ENCODE measurements at regions not wholly inside any gene's neighbourhood (a gene's known extent, or its start where the extent isn't known, plus 50 kb on each side); places are given as distances from the start of the nearest gene placed in this dataset.
A peak's percentile ranks its signal among the peaks of the same experiment; 100 is the strongest.

DNA sequence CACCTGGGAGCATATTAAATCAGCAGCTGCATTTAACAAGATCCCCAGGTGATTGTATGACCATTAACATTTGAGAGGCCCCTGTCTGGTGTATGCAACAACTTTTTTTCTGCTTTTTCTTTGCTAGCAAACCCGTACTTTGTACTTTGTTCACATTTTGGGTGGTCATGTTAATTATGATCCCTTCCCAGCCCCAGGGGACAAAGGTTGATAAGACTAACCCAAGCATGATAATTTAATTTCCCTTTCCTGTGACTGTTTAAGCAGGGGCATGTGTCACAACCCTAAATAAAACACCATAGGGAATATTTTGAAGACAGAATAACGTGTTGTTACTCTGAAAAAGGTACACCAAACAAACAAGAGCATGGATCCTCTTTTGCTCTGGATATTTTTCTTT lies 332.0 kb downstream of the PCDH18 start:
- DNase-seq (ENCODE audit: low read depth): no peak

- DNase-seq (ENCODE audit: low read depth): no peak
These were observed 333.5 kb downstream of the PCDH18 start for GRCh38 chr4:137198791-137199190.

DNA sequence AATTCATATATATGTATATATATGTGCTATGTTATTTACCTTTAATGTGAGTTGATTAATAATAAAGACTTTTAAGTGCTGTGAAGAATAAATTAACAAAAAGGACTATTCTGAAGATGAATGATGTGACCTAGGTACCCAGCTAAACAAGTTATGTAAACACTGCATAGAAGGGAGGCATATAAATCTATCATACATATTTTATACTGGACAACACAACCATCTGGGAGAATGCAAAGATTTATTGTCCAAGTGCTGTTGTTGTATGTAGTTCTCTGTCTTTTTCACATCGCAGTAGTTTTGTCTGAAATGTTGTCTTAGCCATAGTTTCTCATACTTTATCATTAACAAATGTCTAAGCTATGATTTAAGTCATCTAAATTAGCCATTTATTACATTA lies 337.6 kb downstream of the PCDH18 start:
- no peak for DNase-seq (ENCODE audit: low read depth)

- DNase-seq (ENCODE audit: low read depth): no peak
These were observed 338.7 kb downstream of the PCDH18 start for GRCh38 chr4:137193564-137193963.

DNA sequence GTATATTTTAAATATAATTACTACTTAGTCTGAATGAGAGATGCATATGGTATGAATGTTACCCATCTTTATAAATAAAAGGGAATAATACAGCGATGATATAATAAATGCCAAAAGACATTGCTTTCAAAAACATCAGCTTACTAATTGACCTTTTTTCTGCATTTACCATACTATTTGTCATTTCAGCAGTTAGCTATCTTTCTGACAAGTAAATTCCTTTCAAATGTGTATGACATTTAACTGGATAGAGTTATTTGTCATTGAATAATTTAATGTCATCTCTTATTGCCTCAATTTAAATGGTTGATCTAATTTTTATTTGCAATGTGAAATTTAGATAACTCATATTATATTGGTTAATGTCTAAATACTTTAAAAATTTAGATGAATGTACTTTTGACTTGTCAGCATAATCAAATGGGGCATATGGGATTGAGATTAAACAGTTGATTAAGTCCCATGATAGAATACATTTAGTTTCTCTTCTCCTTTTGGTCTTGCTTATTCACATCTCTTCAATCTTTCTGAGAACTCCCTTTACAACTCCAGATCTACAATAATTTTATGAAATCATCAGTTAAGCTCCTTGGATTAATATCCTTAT lies 350.9 kb downstream of the PCDH18 start:
- DNase-seq (ENCODE audit: low read depth): no peak

DNA sequence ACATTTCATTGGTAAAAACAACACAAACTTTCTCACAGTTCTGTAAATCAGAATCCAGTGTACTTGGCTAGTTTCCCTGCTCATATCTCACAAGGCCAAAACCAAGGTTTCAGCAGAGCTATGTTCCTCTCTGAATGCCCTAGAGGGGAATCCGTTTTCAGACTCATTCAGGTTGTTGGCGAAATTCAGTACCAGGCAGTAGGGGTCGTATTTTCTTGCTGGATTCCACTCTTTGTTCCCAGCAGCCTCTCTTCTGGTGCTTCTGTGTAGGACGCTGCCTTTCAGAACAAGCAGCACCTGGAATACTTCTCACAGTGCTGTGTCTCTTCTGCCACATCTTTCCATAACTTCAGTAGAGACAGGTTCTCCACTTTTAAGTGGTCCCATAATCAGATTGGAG lies 351.9 kb downstream of the PCDH18 start:
- no peak for DNase-seq (ENCODE audit: low read depth)

DNA sequence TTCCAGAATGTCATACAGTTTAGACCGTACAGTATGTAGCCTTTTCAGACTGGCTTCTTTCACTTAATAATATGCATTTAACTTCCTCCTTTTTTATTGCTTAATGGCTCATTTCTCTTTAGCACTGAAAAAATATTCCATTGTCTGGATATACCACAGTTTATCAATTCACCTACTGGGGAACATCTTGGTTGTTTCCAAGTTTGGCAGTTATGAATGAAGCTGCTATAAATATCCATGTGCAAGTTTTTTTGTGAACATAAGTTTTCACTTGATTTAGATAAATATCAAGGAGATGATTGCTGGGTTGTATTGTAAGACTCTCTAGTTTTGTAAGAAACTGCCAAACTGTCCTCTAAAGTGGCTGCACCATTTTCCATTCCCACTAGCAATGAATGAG lies 375.5 kb downstream of the PCDH18 start:
- DNase-seq (ENCODE audit: low read depth): no peak

- DNase-seq (ENCODE audit: low read depth): no peak
These were observed 376.2 kb downstream of the PCDH18 start for GRCh38 chr4:137156054-137156453.

GRCh38 chr4:137131201-137131600 lies 401.1 kb downstream of the PCDH18 start:
- no peak for DNase-seq (ENCODE audit: low read depth)

- no peak for DNase-seq (ENCODE audit: low read depth)
These were observed 402.4 kb downstream of the PCDH18 start for GRCh38 chr4:137129845-137130244.

GRCh38 chr4:137129441-137129840 lies 402.9 kb downstream of the PCDH18 start:
- no peak for DNase-seq (ENCODE audit: low read depth)

GRCh38 chr4:137125011-137125410 lies 407.3 kb downstream of the PCDH18 start:
- peak; percentile 29 for DNase-seq (ENCODE audit: low read depth)

DNA sequence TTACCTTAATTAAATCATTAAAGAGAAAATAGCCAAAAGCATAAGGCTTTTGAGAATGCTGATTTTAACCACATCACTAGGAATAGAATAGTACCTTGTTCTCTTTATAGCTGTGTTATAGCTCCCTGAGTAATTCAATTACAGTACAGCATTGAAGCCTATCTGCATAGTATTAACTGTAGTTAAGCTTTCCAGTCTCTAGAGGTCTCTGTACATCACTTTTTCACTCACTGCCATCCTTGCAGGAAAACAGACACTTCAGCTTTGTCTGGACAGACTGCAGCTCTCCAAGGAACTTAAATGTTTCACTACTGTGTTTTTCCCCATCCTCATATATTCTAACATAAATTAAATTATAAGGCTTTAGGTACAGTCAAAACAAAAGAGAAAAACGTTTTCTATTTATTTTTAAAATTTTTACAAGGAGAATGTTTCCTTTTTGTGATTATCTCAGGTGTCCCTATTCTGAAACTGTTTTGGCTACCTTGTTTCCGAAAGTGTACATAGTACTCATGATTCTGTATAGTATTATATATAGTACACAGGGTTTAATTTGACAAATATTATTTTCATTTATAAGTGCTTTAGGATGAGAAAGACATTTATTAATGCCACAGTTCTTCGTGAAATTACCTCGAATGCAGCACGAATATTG lies 407.9 kb downstream of the PCDH18 start:
- no peak for DNase-seq (ENCODE audit: low read depth)

- DNase-seq (ENCODE audit: low read depth): no peak
These were observed 409.4 kb downstream of the PCDH18 start for GRCh38 chr4:137122876-137123275.

GRCh38 chr4:137116144-137116543 lies 416.1 kb downstream of the PCDH18 start:
- DNase-seq (ENCODE audit: low read depth): no peak

DNA sequence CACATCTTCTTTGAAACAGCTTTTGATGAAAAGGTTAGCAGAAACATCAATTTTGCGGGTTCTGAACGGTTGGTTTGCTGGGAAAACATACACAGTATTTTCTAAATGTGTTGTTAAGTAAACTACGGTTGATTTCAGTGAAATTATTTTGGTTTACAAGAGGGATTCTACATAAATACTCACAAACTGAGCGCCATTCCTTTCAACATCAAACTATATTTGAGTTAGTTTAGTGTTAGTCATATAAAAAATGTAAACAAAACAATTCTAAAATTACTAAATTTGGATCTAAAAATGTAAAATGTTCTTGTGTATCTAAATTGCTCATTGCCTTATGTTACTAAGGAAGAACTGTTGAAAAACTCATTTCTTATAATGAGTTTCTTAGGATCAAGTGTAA lies 425.6 kb downstream of the PCDH18 start:
- no peak for DNase-seq (ENCODE audit: low read depth)

GRCh38 chr4:137106287-137106686 lies 426.0 kb downstream of the PCDH18 start:
- no peak for DNase-seq (ENCODE audit: low read depth)

GRCh38 chr4:137090951-137091350 lies 441.3 kb downstream of the PCDH18 start:
- DNase-seq (ENCODE audit: low read depth): no peak

GRCh38 chr4:137083571-137084135 lies 448.6 kb downstream of the PCDH18 start:
- no peak for DNase-seq (ENCODE audit: low read depth)

GRCh38 chr4:137082061-137082460 lies 450.2 kb downstream of the PCDH18 start:
- DNase-seq (ENCODE audit: low read depth): no peak

- no peak for DNase-seq (ENCODE audit: low read depth)
These were observed 455.4 kb downstream of the PCDH18 start for GRCh38 chr4:137076908-137077307.

DNA sequence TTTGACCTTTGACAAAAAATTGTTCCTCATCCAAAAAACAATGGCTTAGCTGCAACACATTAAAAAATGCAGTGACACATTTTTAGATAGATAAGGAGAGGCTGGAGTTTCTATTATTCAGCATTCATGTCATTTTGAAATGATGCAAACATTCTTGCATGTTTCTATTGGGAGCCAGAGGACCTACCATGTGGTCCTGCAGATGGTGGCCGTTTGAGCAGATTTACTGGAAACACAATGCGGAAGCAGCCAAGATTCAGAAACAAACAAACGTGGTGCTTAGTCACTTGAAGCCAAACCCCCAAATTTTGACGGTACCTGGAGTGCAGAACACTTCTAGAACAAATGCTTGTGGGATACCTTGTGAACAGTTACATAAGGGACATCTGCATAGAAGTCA lies 456.7 kb downstream of the PCDH18 start:
- DNase-seq (ENCODE audit: low read depth): no peak

DNA sequence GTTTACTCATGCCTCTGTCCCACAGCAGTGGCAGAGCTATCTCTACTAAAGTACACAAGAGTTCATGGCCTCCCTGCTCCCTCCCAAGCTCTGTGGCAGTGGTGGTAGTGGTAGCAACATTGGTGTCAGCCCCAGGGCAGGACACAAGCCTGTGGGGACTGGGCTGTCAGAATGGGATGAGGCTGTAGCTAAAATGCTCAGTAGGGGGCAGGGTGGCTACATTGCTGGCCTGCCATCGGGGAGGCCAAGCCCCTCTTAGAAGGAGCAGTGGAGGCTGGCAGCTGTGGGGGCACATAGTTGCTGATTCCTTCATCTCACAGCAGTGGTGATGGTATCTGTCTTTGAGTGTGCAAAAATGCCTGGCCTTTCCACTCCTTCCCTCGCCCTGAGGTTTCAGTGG lies 461.7 kb downstream of the PCDH18 start:
- DNase-seq (ENCODE audit: low read depth): no peak

- DNase-seq (ENCODE audit: low read depth): no peak
These were observed 462.8 kb downstream of the PCDH18 start for GRCh38 chr4:137069473-137069872.

All from CMK (cell line).